ENCODE measurements at regions not wholly inside any gene's neighbourhood (a gene's known extent, or its start where the extent isn't known, plus 50 kb on each side); places are given as distances from the start of the nearest gene placed in this dataset.

- TF ChIP-seq CTCF (IDR thresholded peaks at IDR 0.05) (no peak), POLR2A (IDR thresholded peaks at IDR 0.05) (no peak)
Observed at GRCh38 chr13:99693351-99693750, 192.1 kb downstream of the TM9SF2 start.
